ENCODE measurements at regions not wholly inside any gene's neighbourhood (a gene's known extent, or its start where the extent isn't known, plus 50 kb on each side); places are given as distances from the start of the nearest gene placed in this dataset.

GRCh38 chr1:201598973-201599372, 60.0 kb downstream of the NAV1 start:
- Histone ChIP-seq H3K9me3 (no peaks in the 10 kb centered on the region), H3K36me3 (no peaks in the 10 kb centered on the region), H3K4me1 (replicated peaks) (no peaks in the 10 kb centered on the region), H3K4me3 (no peak overlapping the region), H3K27ac (peak overlapping the region in 1 of 2 donors; percentile 24), H3K27me3 (replicated peaks; ENCODE audit: insufficient read depth) (no peaks in the 10 kb centered on the region)
- DNase-seq (ENCODE audit: low spot score), result no peak
- intact Hi-C loops (cut with DNase I), result no loop called here
- 53% methylated on average over 1 of the region's 1 CpG for WGBS
- TF ChIP-seq POLR2AphosphoS5 (IDR thresholded peaks at IDR 0.05), result no peak
- TF ChIP-seq POLR2A (IDR thresholded peaks at IDR 0.05), result no peak
- no peak for TF ChIP-seq CTCF (IDR thresholded peaks at IDR 0.05)

DNA sequence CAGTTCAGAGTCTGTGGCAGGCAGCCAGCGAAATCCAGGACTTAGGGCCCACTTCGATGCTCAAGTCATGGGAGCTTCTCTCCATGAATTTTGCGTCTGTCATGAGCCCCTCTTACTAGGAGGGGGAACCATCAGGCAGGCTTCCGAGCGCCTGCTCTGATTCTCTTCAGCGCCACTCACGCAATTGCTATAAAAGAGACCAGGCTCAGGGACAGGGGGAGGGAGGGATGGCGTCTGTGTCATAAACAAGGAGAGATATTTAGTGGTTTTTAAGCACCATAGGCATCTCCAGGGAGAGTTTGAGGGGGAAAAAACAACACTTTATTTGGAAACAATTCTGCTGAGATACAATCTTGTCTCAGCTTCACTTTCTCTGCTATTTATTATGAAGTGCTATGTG, 60.6 kb downstream of the NAV1 start:
- Histone ChIP-seq H3K27ac (peak overlapping the region in 1 of 2 donors; percentile 24), H3K4me1 (replicated peaks) (no peaks in the 10 kb centered on the region), H3K4me3 (no peak overlapping the region), H3K27me3 (replicated peaks; ENCODE audit: insufficient read depth) (no peaks in the 10 kb centered on the region), H3K36me3 (no peaks in the 10 kb centered on the region), H3K9me3 (no peaks in the 10 kb centered on the region)
- intact Hi-C loops (cut with DNase I), result no loop called here
- TF ChIP-seq POLR2AphosphoS5 (IDR thresholded peaks at IDR 0.05), result no peak
- TF ChIP-seq POLR2A (IDR thresholded peaks at IDR 0.05), result no peak
- no peak for TF ChIP-seq CTCF (IDR thresholded peaks at IDR 0.05)
- DNase-seq (ENCODE audit: low spot score), result no peak
- 61% methylated on average over 8 of the region's 8 CpGs for WGBS

DNA sequence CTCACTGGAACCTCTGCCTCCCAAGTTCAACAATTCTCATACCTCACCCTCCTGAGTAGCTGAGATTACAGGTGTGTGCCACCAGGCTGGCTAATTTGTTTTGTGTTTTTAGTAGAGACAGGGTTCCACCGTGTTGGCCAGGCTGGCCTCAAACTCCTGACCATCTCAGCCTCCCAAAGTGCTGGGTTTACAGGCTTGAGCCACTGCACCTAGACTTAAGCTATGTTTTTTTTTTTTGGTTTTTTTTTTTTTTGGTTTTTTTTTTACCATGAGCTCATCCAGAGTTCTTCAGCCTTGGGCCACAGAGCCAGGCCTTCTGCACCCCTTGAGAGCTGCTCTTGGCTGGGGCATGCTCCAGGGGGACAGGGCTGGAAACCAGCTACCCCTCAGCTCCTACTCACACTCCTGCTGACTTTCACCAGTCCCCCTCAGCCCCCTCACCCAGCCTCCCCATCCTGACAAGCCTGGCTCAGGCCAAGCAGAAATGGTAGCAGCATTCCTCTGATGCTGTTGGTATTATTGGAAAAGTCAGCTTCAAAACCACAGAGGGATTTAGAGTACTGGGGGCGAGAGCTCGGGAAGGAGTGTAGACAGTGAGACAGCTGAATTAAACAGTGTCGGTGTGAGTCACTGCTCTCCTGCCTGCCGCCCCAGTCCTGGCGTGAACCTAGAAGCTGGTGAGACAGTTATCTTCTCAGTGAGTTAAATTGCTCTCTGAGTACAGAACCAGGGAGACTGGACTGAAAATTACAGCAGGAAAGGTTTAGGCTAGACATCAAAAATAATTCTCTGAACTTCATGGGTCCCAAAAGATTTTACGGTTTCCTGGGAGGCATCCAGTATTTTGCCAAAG, 63.7 kb downstream of the NAV1 start:
- Histone ChIP-seq H3K9me3 (no peaks in the 10 kb centered on the region), H3K27me3 (replicated peaks; ENCODE audit: insufficient read depth) (no peaks in the 10 kb centered on the region), H3K4me1 (replicated peaks) (no peaks in the 10 kb centered on the region), H3K27ac (no peak overlapping the region), H3K36me3 (no peaks in the 10 kb centered on the region), H3K4me3 (no peak overlapping the region)
- intact Hi-C loops (cut with DNase I), result no loop called here
- TF ChIP-seq POLR2AphosphoS5 (IDR thresholded peaks at IDR 0.05) (no peak), POLR2A (IDR thresholded peaks at IDR 0.05) (no peak), CTCF (IDR thresholded peaks at IDR 0.05) (no peak)
- no peak for DNase-seq (ENCODE audit: low spot score)
- WGBS, result 76% methylated on average over 7 of the region's 7 CpGs

GRCh38 chr1:201603613-201604232, 64.8 kb downstream of the NAV1 start:
- TF ChIP-seq POLR2A (IDR thresholded peaks at IDR 0.05), result no peak
- TF ChIP-seq CTCF (IDR thresholded peaks at IDR 0.05), result no peak
- no peak for TF ChIP-seq POLR2AphosphoS5 (IDR thresholded peaks at IDR 0.05)
- Histone ChIP-seq H3K27me3 (replicated peaks; ENCODE audit: insufficient read depth) (no peaks in the 10 kb centered on the region), H3K4me1 (replicated peaks) (no peaks in the 10 kb centered on the region), H3K27ac (no peak overlapping the region), H3K9me3 (no peaks in the 10 kb centered on the region), H3K4me3 (no peak overlapping the region), H3K36me3 (no peaks in the 10 kb centered on the region)
- 68% methylated on average over 8 of the region's 8 CpGs for WGBS
- intact Hi-C loops (cut with DNase I), result no loop called here
- DNase-seq (ENCODE audit: low spot score), result no peak
